Neural cell (in vitro differentiated cells): ENCODE measurements at regions not wholly inside any gene's neighbourhood (a gene's known extent, or its start where the extent isn't known, plus 50 kb on each side); places are given as distances from the start of the nearest gene placed in this dataset.

Experiments used
- H2AFZ ChIP-seq: fragments of 200-600, 300-800 bp; sonication (generic), shearing (Covaris generic); 2 replicates; pipeline ENCODE4 v1.6.0; 2014; ENCODE audit warnings: low read depth, mild to moderate bottlenecking, antibody characterized with exemption, low read length, moderate library complexity
- H3F3A ChIP-seq: fragments of 200-600 bp; shearing (Covaris generic); 2 replicates; pipeline ENCODE4 v1.6.1; 2016; ENCODE audit warnings: mild to moderate bottlenecking, moderate library complexity, mixed read lengths, antibody characterized with exemption, low read length; ENCODE audit not compliant: insufficient read depth, poor library complexity, severe bottlenecking
- H3K27ac ChIP-seq: fragments of 200-600, 300-800 bp; sonication (generic), shearing (Covaris generic); 2 replicates; pipeline ENCODE4 v1.5.1; 2014; ENCODE audit warnings: mild to moderate bottlenecking, low read length, moderate library complexity
- H3K27me3 ChIP-seq: fragments of 300-800, 200-600 bp; sonication (generic), shearing (Covaris generic); 2 replicates; pipeline ENCODE4 v1.6.0; 2014; ENCODE audit warnings: mild to moderate bottlenecking, low read depth, low read length, moderate library complexity; ENCODE audit not compliant: insufficient read depth
- H3K36me3 ChIP-seq: fragments of 300-800, 200-600 bp; sonication (generic), shearing (Covaris generic); 2 replicates; pipeline ENCODE4 v1.5.1; 2014; ENCODE audit warnings: mild to moderate bottlenecking, antibody characterized with exemption, low read length, moderate library complexity; ENCODE audit not compliant: insufficient read depth
- H3K4me2 ChIP-seq: fragments of 300-800, 200-600 bp; sonication (generic), shearing (Covaris generic); 2 replicates; pipeline ENCODE4 v1.6.0; 2014; ENCODE audit warnings: mild to moderate bottlenecking, low read length
- H3K4me3 ChIP-seq: fragments of 300-800, 200-600 bp; sonication (generic), shearing (Covaris generic); 2 replicates; pipeline ENCODE4 v1.5.1; 2014; ENCODE audit warnings: mild to moderate bottlenecking, low read length, moderate library complexity
- H3K79me2 ChIP-seq: fragments of 200-600 bp; shearing (Covaris generic); replicated peaks from 2 replicates; pipeline ENCODE4 v1.6.0; 2014; ENCODE audit warnings: mild to moderate bottlenecking, low read length, moderate library complexity; ENCODE audit not compliant: insufficient read depth
- H3K9ac ChIP-seq: fragments of 300-800, 200-600 bp; sonication (generic), shearing (Covaris generic); 2 replicates; pipeline ENCODE4 v1.6.1; 2016; ENCODE audit warnings: mild to moderate bottlenecking, low read length, mixed read lengths
- H3K9me2 ChIP-seq: fragments of 200-600 bp; shearing (Covaris generic); 2 replicates; pipeline ENCODE4 v1.6.1; 2016; ENCODE audit warnings: mild to moderate bottlenecking, low read length, mixed read lengths; ENCODE audit not compliant: insufficient read depth
- H3K9me3 ChIP-seq: fragments of 200-600, 300-800 bp; sonication (generic), shearing (Covaris generic); 2 replicates; pipeline ENCODE4 v1.6.1; 2016; ENCODE audit warnings: mild to moderate bottlenecking, mixed run types, low read length, moderate library complexity, mixed read lengths
- H4K20me1 ChIP-seq: fragments of 200-600 bp; shearing (Covaris generic); 2 replicates; pipeline ENCODE4 v1.6.1; 2016; ENCODE audit warnings: mild to moderate bottlenecking, mixed run types; ENCODE audit not compliant: insufficient read depth
- CTCF ChIP-seq: fragments of 450-650 bp; IDR thresholded peaks from 2 replicates; pipeline ENCODE4 v1.5.1; 2014; ENCODE audit warnings: antibody characterized with exemption, mild to moderate bottlenecking, moderate library complexity; ENCODE audit not compliant: poor library complexity, severe bottlenecking
- EP300 ChIP-seq: fragments of 450-650 bp; conservative IDR thresholded peaks from 2 replicates; pipeline ENCODE4 v1.6.1; 2014; ENCODE audit warnings: antibody characterized with exemption, mild to moderate bottlenecking, moderate library complexity; ENCODE audit not compliant: poor library complexity, severe bottlenecking
- EZH2 ChIP-seq: fragments of 200-600, 300-800 bp; shearing (Covaris generic), sonication (generic); IDR thresholded peaks from 2 replicates; pipeline ENCODE4 v1.6.1; 2014; ENCODE audit warnings: antibody characterized with exemption, low read length, borderline replicate concordance, mild to moderate bottlenecking; ENCODE audit not compliant: insufficient read depth, poor library complexity, severe bottlenecking
- MXI1 ChIP-seq: fragments of 450-650 bp; conservative IDR thresholded peaks from 2 replicates; pipeline ENCODE4 v1.6.1; 2014; ENCODE audit warnings: antibody characterized with exemption, mild to moderate bottlenecking; ENCODE audit not compliant: poor library complexity, severe bottlenecking
- POLR2AphosphoS5 ChIP-seq: IDR thresholded peaks from 2 replicates; pipeline ENCODE4 v1.6.1; 2012
- RAD21 ChIP-seq: fragments of 450-650 bp; conservative IDR thresholded peaks from 2 replicates; pipeline ENCODE4 v1.6.1; 2014; ENCODE audit warnings: antibody characterized with exemption, mild to moderate bottlenecking, moderate library complexity
- REST ChIP-seq: IDR thresholded peaks from 2 replicates; pipeline ENCODE4 v1.6.1; 2012; ENCODE audit warnings: borderline replicate concordance
- SMC3 ChIP-seq: fragments of 450-650 bp; conservative IDR thresholded peaks from 2 replicates; pipeline ENCODE4 v1.6.1; 2014; ENCODE audit warnings: antibody characterized with exemption, mild to moderate bottlenecking, moderate library complexity; ENCODE audit not compliant: poor library complexity
- TAF1 ChIP-seq: IDR thresholded peaks from 2 replicates; pipeline ENCODE4 v1.6.1; 2012; ENCODE audit warnings: low read depth

- no peak overlapping the region for H3K9ac ChIP-seq
- H3K79me2 ChIP-seq, result no peaks in the 10 kb centered on the region
- no peak overlapping the region for H3K4me2 ChIP-seq
- no peaks in the 10 kb centered on the region for H3K36me3 ChIP-seq
- no peaks in the 10 kb centered on the region for H3K9me2 ChIP-seq
- H3K4me3 ChIP-seq, result no peak overlapping the region
- no peaks in the 10 kb centered on the region for H4K20me1 ChIP-seq
- H2AFZ ChIP-seq, result no peak overlapping the region
- H3F3A ChIP-seq, result no peaks in the 10 kb centered on the region
- TF ChIP-seq EP300, result no peak
- TF ChIP-seq RAD21, result no peak
- TF ChIP-seq POLR2AphosphoS5, result no peak
- TF ChIP-seq REST, result no peak
- no peak for TF ChIP-seq TAF1
- TF ChIP-seq CTCF, result no peak
- TF ChIP-seq MXI1, result no peak
- no peak for TF ChIP-seq SMC3
- no peak for TF ChIP-seq EZH2
- no peaks in the 10 kb centered on the region for H3K27me3 ChIP-seq
- H3K27ac ChIP-seq, result no peak overlapping the region
- H3K9me3 ChIP-seq, result no peaks in the 10 kb centered on the region
Measured at GRCh38 chr21:19261731-19262376, 858.3 kb upstream of the TMPRSS15 start.

GRCh38 chr21:19266636-19267035, 863.1 kb upstream of the TMPRSS15 start:
- Histone ChIP-seq H3K36me3 (no peaks in the 10 kb centered on the region), H3K9me2 (no peaks in the 10 kb centered on the region), H3K4me2 (no peak overlapping the region), H3F3A (no peaks in the 10 kb centered on the region), H4K20me1 (no peaks in the 10 kb centered on the region), H3K9me3 (no peaks in the 10 kb centered on the region), H3K27ac (no peak overlapping the region), H3K9ac (no peak overlapping the region), H3K4me3 (no peak overlapping the region), H3K27me3 (no peaks in the 10 kb centered on the region), H3K79me2 (no peaks in the 10 kb centered on the region), H2AFZ (no peak overlapping the region)
- no peak for TF ChIP-seq SMC3
- TF ChIP-seq MXI1, result no peak
- TF ChIP-seq TAF1, result no peak
- TF ChIP-seq CTCF, result no peak
- TF ChIP-seq EP300, result no peak
- TF ChIP-seq REST, result no peak
- no peak for TF ChIP-seq RAD21
- no peak for TF ChIP-seq EZH2
- no peak for TF ChIP-seq POLR2AphosphoS5
